ENCODE measurements at regions not wholly inside any gene's neighbourhood (a gene's known extent, or its start where the extent isn't known, plus 50 kb on each side); places are given as distances from the start of the nearest gene placed in this dataset.
"Not testable (repeated sequence)": the region's sequence is repeated elsewhere in the genome, so short reads cannot be mapped to it uniquely, and the experiment has no call there.

- H3K27ac ChIP-seq = no peak overlapping the region
- no peak for TF ChIP-seq CTCF (conservative IDR thresholded peaks at IDR 0.05)
Measured at GRCh38 chr4:159685340-159686092, 582.6 kb downstream of the RAPGEF2 start.

GRCh38 chr4:159689526-159689925, 586.6 kb downstream of the RAPGEF2 start:
- TF ChIP-seq CTCF (conservative IDR thresholded peaks at IDR 0.05) = no peak
- no peak overlapping the region for H3K27ac ChIP-seq

- no peak for TF ChIP-seq CTCF (conservative IDR thresholded peaks at IDR 0.05)
- H3K27ac ChIP-seq = no peak overlapping the region
Measured at GRCh38 chr4:159697322-159698283, 594.7 kb downstream of the RAPGEF2 start.

DNA sequence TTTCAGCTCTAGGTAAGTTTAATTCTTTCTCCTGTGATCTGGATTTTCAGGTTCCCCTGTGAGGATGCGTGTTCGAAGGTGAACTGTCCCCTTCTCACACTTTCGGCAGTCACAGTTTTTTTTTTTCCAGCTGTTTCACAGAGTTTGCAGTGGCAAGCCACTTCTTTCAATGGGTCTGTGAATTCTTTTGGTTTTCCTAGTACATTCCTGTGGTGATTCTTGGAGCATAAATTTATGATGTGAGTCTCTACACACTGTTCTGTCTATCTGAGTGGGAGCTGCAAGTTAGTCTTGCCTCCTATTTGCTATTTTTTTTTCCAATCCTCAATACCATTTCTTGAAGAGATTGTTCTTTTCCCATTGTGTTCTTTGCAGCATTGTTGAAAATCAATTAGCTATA, 595.5 kb downstream of the RAPGEF2 start:
- no peak for TF ChIP-seq CTCF (conservative IDR thresholded peaks at IDR 0.05)
- H3K27ac ChIP-seq = no peak overlapping the region

- TF ChIP-seq CTCF (conservative IDR thresholded peaks at IDR 0.05) = no peak
Measured at GRCh38 chr4:159702200-159702599, 599.3 kb downstream of the RAPGEF2 start.

DNA sequence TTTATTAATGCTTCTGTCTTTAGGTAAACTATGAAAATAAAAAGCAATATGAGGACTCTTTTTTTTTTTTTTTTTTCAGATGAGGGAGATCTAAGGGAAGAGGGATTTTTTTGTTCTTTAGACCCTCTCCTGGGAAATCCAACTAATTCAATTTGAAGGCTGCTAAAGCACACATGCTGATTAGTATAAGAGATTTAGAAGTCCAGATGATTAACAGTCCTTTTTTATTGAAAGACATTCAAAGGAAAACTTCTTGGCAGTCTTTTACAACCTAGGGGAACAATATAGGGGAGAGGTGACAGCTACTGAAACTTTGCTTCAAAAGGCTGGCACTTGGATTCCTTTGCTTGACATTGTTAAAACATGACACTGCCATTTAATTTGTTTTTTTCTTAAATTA, 602.5 kb downstream of the RAPGEF2 start:
- TF ChIP-seq CTCF (conservative IDR thresholded peaks at IDR 0.05) = no peak
- H3K27ac ChIP-seq = no peak overlapping the region

More at GRCh38 chr4:159702200-159702599, 599.3 kb downstream of the RAPGEF2 start:
- H3K27ac ChIP-seq = no peak overlapping the region

- H3K27ac ChIP-seq = no peak overlapping the region
- TF ChIP-seq CTCF (conservative IDR thresholded peaks at IDR 0.05) = no peak
Measured at GRCh38 chr4:159706704-159707103, 603.8 kb downstream of the RAPGEF2 start.

- H3K27ac ChIP-seq = not testable (repeated sequence)
Measured at GRCh38 chr4:159715180-159715579, 612.3 kb downstream of the RAPGEF2 start.
